Neural cell (in vitro differentiated cells): ENCODE measurements at regions not wholly inside any gene's neighbourhood (a gene's known extent, or its start where the extent isn't known, plus 50 kb on each side); places are given as distances from the start of the nearest gene placed in this dataset.

Experiments
- H2AFZ ChIP-seq: fragments of 200-600, 300-800 bp; sonication (generic), shearing (Covaris generic); 2 replicates; pipeline ENCODE4 v1.6.0; 2014; ENCODE audit warnings: low read depth, mild to moderate bottlenecking, antibody characterized with exemption, low read length, moderate library complexity
- H3F3A ChIP-seq: fragments of 200-600 bp; shearing (Covaris generic); 2 replicates; pipeline ENCODE4 v1.6.1; 2016; ENCODE audit warnings: mild to moderate bottlenecking, moderate library complexity, mixed read lengths, antibody characterized with exemption, low read length; ENCODE audit not compliant: insufficient read depth, poor library complexity, severe bottlenecking
- H3K27ac ChIP-seq: fragments of 200-600, 300-800 bp; sonication (generic), shearing (Covaris generic); 2 replicates; pipeline ENCODE4 v1.5.1; 2014; ENCODE audit warnings: mild to moderate bottlenecking, low read length, moderate library complexity
- H3K27me3 ChIP-seq: fragments of 300-800, 200-600 bp; sonication (generic), shearing (Covaris generic); 2 replicates; pipeline ENCODE4 v1.6.0; 2014; ENCODE audit warnings: mild to moderate bottlenecking, low read depth, low read length, moderate library complexity; ENCODE audit not compliant: insufficient read depth
- H3K36me3 ChIP-seq: fragments of 300-800, 200-600 bp; sonication (generic), shearing (Covaris generic); 2 replicates; pipeline ENCODE4 v1.5.1; 2014; ENCODE audit warnings: mild to moderate bottlenecking, antibody characterized with exemption, low read length, moderate library complexity; ENCODE audit not compliant: insufficient read depth
- H3K4me2 ChIP-seq: fragments of 300-800, 200-600 bp; sonication (generic), shearing (Covaris generic); 2 replicates; pipeline ENCODE4 v1.6.0; 2014; ENCODE audit warnings: mild to moderate bottlenecking, low read length
- H3K4me3 ChIP-seq: fragments of 300-800, 200-600 bp; sonication (generic), shearing (Covaris generic); 2 replicates; pipeline ENCODE4 v1.5.1; 2014; ENCODE audit warnings: mild to moderate bottlenecking, low read length, moderate library complexity
- H3K79me2 ChIP-seq: fragments of 200-600 bp; shearing (Covaris generic); replicated peaks from 2 replicates; pipeline ENCODE4 v1.6.0; 2014; ENCODE audit warnings: mild to moderate bottlenecking, low read length, moderate library complexity; ENCODE audit not compliant: insufficient read depth
- H3K9ac ChIP-seq: fragments of 300-800, 200-600 bp; sonication (generic), shearing (Covaris generic); 2 replicates; pipeline ENCODE4 v1.6.1; 2016; ENCODE audit warnings: mild to moderate bottlenecking, low read length, mixed read lengths
- H3K9me2 ChIP-seq: fragments of 200-600 bp; shearing (Covaris generic); 2 replicates; pipeline ENCODE4 v1.6.1; 2016; ENCODE audit warnings: mild to moderate bottlenecking, low read length, mixed read lengths; ENCODE audit not compliant: insufficient read depth
- H3K9me3 ChIP-seq: fragments of 200-600, 300-800 bp; sonication (generic), shearing (Covaris generic); 2 replicates; pipeline ENCODE4 v1.6.1; 2016; ENCODE audit warnings: mild to moderate bottlenecking, mixed run types, low read length, moderate library complexity, mixed read lengths
- H4K20me1 ChIP-seq: fragments of 200-600 bp; shearing (Covaris generic); 2 replicates; pipeline ENCODE4 v1.6.1; 2016; ENCODE audit warnings: mild to moderate bottlenecking, mixed run types; ENCODE audit not compliant: insufficient read depth
- CTCF ChIP-seq: fragments of 450-650 bp; IDR thresholded peaks from 2 replicates; pipeline ENCODE4 v1.5.1; 2014; ENCODE audit warnings: antibody characterized with exemption, mild to moderate bottlenecking, moderate library complexity; ENCODE audit not compliant: poor library complexity, severe bottlenecking
- EP300 ChIP-seq: fragments of 450-650 bp; conservative IDR thresholded peaks from 2 replicates; pipeline ENCODE4 v1.6.1; 2014; ENCODE audit warnings: antibody characterized with exemption, mild to moderate bottlenecking, moderate library complexity; ENCODE audit not compliant: poor library complexity, severe bottlenecking
- EZH2 ChIP-seq: fragments of 200-600, 300-800 bp; shearing (Covaris generic), sonication (generic); IDR thresholded peaks from 2 replicates; pipeline ENCODE4 v1.6.1; 2014; ENCODE audit warnings: antibody characterized with exemption, low read length, borderline replicate concordance, mild to moderate bottlenecking; ENCODE audit not compliant: insufficient read depth, poor library complexity, severe bottlenecking
- POLR2AphosphoS5 ChIP-seq: IDR thresholded peaks from 2 replicates; pipeline ENCODE4 v1.6.1; 2012
- RAD21 ChIP-seq: fragments of 450-650 bp; conservative IDR thresholded peaks from 2 replicates; pipeline ENCODE4 v1.6.1; 2014; ENCODE audit warnings: antibody characterized with exemption, mild to moderate bottlenecking, moderate library complexity
- TAF1 ChIP-seq: IDR thresholded peaks from 2 replicates; pipeline ENCODE4 v1.6.1; 2012; ENCODE audit warnings: low read depth
- TF ChIP-seq, protein P1 (sequence below): IDR thresholded peaks from 2 replicates; pipeline ENCODE4 v1.6.1; 2012; ENCODE audit warnings: borderline replicate concordance

- TF ChIP-seq EP300, result peak; percentile 95
- no peak for TF ChIP-seq TAF1
- TF ChIP-seq POLR2AphosphoS5, result peak; percentile 97
- no peak overlapping the region for H3K27ac ChIP-seq
- no peaks in the 10 kb centered on the region for H4K20me1 ChIP-seq
- no peaks in the 10 kb centered on the region for H3K36me3 ChIP-seq
- no peaks in the 10 kb centered on the region for H3F3A ChIP-seq
- H3K9ac ChIP-seq, result no peak overlapping the region
- H3K4me2 ChIP-seq, result no peak overlapping the region
- no peaks in the 10 kb centered on the region for H3K9me3 ChIP-seq
- H2AFZ ChIP-seq, result no peak overlapping the region
- no peaks in the 10 kb centered on the region for H3K27me3 ChIP-seq
- no peak overlapping the region for H3K4me3 ChIP-seq
- H3K79me2 ChIP-seq, result no peaks in the 10 kb centered on the region
- no peaks in the 10 kb centered on the region for H3K9me2 ChIP-seq
Observed at GRCh38 chr9:73869264-73869663, 627.9 kb upstream of the RORB start.

DNA sequence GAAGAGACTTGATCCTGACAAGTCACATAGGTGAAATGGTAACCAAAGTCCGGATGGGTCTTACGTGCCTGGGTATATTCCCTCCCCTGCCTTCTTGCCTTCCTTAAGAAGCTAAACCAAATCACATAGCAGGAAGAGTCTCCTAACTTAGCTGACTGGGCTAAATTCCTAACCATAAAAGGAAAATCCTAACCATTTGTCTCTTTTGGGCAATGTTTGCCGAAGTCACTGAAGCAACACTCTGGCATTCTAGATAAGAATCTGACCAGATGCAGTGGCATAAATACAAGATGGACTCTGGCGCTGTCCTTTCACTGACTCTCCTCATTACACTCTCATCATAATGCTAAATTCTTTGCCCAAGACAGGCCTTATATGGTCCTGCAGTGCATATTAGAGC is 625.5 kb upstream of the RORB start:
- no peak overlapping the region for H3K4me2 ChIP-seq
- no peaks in the 10 kb centered on the region for H3F3A ChIP-seq

More for the DNA sequence above, 625.5 kb upstream of the RORB start:
- H3K27me3 ChIP-seq, result no peaks in the 10 kb centered on the region
- no peaks in the 10 kb centered on the region for H3K9me2 ChIP-seq
- H3K9ac ChIP-seq, result no peak overlapping the region
- no peaks in the 10 kb centered on the region for H4K20me1 ChIP-seq
- H3K79me2 ChIP-seq, result no peaks in the 10 kb centered on the region
- no peak overlapping the region for H3K4me3 ChIP-seq
- no peaks in the 10 kb centered on the region for H3K9me3 ChIP-seq
- no peaks in the 10 kb centered on the region for H3K36me3 ChIP-seq
- TF ChIP-seq RAD21, result no peak
- no peak for TF ChIP-seq CTCF
- TF ChIP-seq POLR2AphosphoS5, result no peak
- TF ChIP-seq, protein P1, sequence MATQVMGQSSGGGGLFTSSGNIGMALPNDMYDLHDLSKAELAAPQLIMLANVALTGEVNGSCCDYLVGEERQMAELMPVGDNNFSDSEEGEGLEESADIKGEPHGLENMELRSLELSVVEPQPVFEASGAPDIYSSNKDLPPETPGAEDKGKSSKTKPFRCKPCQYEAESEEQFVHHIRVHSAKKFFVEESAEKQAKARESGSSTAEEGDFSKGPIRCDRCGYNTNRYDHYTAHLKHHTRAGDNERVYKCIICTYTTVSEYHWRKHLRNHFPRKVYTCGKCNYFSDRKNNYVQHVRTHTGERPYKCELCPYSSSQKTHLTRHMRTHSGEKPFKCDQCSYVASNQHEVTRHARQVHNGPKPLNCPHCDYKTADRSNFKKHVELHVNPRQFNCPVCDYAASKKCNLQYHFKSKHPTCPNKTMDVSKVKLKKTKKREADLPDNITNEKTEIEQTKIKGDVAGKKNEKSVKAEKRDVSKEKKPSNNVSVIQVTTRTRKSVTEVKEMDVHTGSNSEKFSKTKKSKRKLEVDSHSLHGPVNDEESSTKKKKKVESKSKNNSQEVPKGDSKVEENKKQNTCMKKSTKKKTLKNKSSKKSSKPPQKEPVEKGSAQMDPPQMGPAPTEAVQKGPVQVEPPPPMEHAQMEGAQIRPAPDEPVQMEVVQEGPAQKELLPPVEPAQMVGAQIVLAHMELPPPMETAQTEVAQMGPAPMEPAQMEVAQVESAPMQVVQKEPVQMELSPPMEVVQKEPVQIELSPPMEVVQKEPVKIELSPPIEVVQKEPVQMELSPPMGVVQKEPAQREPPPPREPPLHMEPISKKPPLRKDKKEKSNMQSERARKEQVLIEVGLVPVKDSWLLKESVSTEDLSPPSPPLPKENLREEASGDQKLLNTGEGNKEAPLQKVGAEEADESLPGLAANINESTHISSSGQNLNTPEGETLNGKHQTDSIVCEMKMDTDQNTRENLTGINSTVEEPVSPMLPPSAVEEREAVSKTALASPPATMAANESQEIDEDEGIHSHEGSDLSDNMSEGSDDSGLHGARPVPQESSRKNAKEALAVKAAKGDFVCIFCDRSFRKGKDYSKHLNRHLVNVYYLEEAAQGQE, result no peak
- TF ChIP-seq EZH2, result no peak
- H2AFZ ChIP-seq, result no peak overlapping the region
- H3K27ac ChIP-seq, result no peak overlapping the region
